ENCODE measurements at regions not wholly inside any gene's neighbourhood (a gene's known extent, or its start where the extent isn't known, plus 50 kb on each side); places are given as distances from the start of the nearest gene placed in this dataset.

DNA sequence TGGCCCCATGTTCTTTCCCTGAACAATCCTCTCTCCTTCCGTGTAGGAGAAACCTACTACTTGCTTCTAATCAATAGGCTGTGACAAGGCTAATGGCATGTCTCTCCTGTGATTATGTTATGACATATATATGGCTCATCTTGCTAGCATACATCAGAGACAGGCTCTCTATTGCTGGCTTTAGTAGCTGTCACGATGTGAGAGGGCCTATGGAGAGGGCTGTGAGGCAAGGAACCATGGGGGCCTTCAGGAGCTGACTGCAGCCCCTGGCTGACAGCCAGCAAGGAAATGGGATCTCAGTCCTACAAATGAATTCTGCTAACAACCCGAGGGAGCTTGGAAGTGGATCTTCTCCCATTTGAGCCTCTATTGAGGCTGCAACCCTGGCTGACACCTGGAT lies 96.3 kb downstream of the EOMES start:
- peaks cover 5% of the 10 kb centered on the region for H3K9me3 Mint-ChIP-seq (ENCODE audit: unreplicated experiment)
- peaks cover 41% of the 10 kb centered on the region for H3K4me1 Mint-ChIP-seq (ENCODE audit: unreplicated experiment)
- DNase-seq (ENCODE audit: extremely low spot score, unreplicated experiment): no peak
- H3K4me3 Mint-ChIP-seq (ENCODE audit: unreplicated experiment): no peak overlapping the region
- TF ChIP-seq, protein P1, sequence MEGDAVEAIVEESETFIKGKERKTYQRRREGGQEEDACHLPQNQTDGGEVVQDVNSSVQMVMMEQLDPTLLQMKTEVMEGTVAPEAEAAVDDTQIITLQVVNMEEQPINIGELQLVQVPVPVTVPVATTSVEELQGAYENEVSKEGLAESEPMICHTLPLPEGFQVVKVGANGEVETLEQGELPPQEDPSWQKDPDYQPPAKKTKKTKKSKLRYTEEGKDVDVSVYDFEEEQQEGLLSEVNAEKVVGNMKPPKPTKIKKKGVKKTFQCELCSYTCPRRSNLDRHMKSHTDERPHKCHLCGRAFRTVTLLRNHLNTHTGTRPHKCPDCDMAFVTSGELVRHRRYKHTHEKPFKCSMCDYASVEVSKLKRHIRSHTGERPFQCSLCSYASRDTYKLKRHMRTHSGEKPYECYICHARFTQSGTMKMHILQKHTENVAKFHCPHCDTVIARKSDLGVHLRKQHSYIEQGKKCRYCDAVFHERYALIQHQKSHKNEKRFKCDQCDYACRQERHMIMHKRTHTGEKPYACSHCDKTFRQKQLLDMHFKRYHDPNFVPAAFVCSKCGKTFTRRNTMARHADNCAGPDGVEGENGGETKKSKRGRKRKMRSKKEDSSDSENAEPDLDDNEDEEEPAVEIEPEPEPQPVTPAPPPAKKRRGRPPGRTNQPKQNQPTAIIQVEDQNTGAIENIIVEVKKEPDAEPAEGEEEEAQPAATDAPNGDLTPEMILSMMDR (IDR thresholded peaks at IDR 0.05): no peak
- no peaks in the 10 kb centered on the region for H3K27me3 Mint-ChIP-seq (ENCODE audit: unreplicated experiment)
- H3K36me3 Mint-ChIP-seq (ENCODE audit: unreplicated experiment): no peaks in the 10 kb centered on the region
- H3K27ac Mint-ChIP-seq (ENCODE audit: unreplicated experiment): peak overlapping the region; percentile 25

DNA sequence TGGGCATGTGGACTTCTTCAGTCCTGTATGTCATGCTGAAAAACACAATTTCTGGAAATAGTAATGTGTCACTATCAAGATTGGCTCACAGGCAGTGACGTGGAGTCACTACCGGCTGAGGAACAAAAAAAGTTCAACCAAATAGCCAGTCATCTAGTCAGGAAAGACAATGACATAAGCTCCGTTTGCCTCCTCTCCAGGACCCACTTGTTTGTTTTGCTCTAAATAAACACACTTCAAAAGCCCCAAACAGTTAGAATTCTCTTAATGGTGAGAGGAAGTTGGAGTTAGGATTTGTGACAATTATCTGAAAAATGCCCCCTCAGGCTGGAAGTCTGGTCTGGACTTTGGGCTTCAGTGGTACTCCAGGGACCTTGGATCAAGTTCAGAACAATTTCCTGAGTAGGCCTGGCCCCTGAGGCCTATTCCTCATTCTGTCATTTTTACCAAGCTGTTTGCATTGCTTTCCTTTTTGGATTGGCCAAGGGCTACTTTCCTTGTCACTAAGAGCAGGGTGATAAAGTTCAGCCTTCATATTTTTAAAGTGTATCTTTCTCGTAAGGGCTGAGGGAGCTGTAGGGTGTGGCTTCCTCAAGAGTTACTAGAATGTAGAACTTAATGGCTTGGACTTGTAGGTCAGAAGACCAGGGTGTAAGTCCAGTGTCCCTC lies 98.9 kb downstream of the EOMES start:
- H3K4me1 Mint-ChIP-seq (ENCODE audit: unreplicated experiment): peaks cover 30% of the 10 kb centered on the region
- DNase-seq (ENCODE audit: extremely low spot score, unreplicated experiment): no peak
- no peaks in the 10 kb centered on the region for H3K36me3 Mint-ChIP-seq (ENCODE audit: unreplicated experiment)
- H3K27ac Mint-ChIP-seq (ENCODE audit: unreplicated experiment): peak overlapping the region; percentile 82
- H3K27me3 Mint-ChIP-seq (ENCODE audit: unreplicated experiment): no peaks in the 10 kb centered on the region
- TF ChIP-seq, protein P1 (IDR thresholded peaks at IDR 0.05): no peak
- no peak overlapping the region for H3K4me3 Mint-ChIP-seq (ENCODE audit: unreplicated experiment)
- H3K9me3 Mint-ChIP-seq (ENCODE audit: unreplicated experiment): peaks cover 7% of the 10 kb centered on the region

DNA sequence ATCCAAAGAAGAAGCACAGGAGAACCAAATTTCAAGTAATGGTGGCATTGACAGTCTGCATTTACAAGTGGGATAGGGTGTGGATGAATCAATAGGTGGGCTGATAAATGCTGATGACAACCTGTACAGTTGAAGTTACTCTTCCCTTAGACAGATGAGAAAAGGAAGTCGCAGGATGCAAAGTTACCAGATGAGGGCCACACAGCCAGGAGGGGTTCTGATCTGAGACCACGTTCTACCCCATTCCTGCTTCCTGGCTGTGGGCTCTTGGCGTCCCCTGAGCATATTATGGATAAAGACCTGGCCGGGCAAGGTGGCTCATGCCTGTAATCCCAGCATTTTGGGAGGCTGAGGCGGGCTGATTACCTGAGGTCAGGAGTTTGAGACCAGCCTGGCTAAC lies 104.6 kb downstream of the EOMES start:
- DNase-seq (ENCODE audit: extremely low spot score, unreplicated experiment): no peak
- Mint-ChIP-seq H3K27me3 (ENCODE audit: unreplicated experiment) (no peaks in the 10 kb centered on the region), H3K36me3 (ENCODE audit: unreplicated experiment) (peaks cover 3% of the 10 kb centered on the region), H3K4me1 (ENCODE audit: unreplicated experiment) (peaks cover 19% of the 10 kb centered on the region), H3K9me3 (ENCODE audit: unreplicated experiment) (peaks cover 15% of the 10 kb centered on the region), H3K4me3 (ENCODE audit: unreplicated experiment) (no peak overlapping the region), H3K27ac (ENCODE audit: unreplicated experiment) (peak overlapping the region; percentile 31)
- TF ChIP-seq, protein P1 (IDR thresholded peaks at IDR 0.05): no peak

DNA sequence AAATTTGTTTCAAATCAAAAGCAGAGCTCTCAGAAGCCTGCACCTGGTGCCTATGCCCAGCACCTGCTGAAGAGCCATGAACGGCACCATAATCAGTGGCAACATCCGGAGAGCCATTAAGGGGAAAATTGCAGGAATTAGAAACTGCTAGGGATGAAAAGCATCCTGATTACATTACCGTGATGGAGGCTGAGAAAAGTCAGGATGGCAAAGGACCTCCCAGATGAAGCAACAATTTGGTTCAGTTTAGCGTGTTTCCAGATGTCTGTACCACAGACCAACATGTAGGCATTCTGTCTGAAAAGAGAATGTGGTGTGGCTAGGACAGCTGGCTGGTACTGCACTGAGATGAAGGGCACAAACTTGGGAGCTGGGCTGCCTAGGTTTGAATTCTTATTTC lies 106.1 kb downstream of the EOMES start:
- H3K9me3 Mint-ChIP-seq (ENCODE audit: unreplicated experiment): peaks cover 11% of the 10 kb centered on the region
- H3K27ac Mint-ChIP-seq (ENCODE audit: unreplicated experiment): no peak overlapping the region
- H3K27me3 Mint-ChIP-seq (ENCODE audit: unreplicated experiment): no peaks in the 10 kb centered on the region
- DNase-seq (ENCODE audit: extremely low spot score, unreplicated experiment): no peak
- TF ChIP-seq, protein P1 (IDR thresholded peaks at IDR 0.05): no peak
- H3K36me3 Mint-ChIP-seq (ENCODE audit: unreplicated experiment): peaks cover 3% of the 10 kb centered on the region
- H3K4me3 Mint-ChIP-seq (ENCODE audit: unreplicated experiment): no peak overlapping the region
- H3K4me1 Mint-ChIP-seq (ENCODE audit: unreplicated experiment): peaks cover 26% of the 10 kb centered on the region

DNA sequence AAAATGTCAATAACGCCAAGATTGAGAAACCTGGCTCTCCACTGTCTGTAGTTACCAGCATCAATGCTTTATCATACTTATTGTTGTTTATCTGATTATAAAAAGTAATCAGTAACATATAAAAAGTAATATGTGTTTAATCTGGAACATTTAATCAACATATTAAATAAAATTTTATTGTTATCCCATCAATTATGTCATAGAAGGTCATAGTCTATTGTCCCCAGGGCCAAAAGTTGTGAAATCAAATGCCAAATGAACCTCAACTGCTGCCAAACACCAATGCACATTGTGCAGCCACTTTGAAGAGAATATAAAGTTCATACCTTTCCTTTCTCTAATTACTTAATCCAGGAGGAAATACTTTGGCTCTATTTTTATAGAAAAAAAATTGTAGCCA lies 106.6 kb downstream of the EOMES start:
- H3K27me3 Mint-ChIP-seq (ENCODE audit: unreplicated experiment): no peaks in the 10 kb centered on the region
- TF ChIP-seq, protein P1 (IDR thresholded peaks at IDR 0.05): no peak
- no peak overlapping the region for H3K4me3 Mint-ChIP-seq (ENCODE audit: unreplicated experiment)
- no peak overlapping the region for H3K27ac Mint-ChIP-seq (ENCODE audit: unreplicated experiment)
- peaks cover 7% of the 10 kb centered on the region for H3K9me3 Mint-ChIP-seq (ENCODE audit: unreplicated experiment)
- H3K4me1 Mint-ChIP-seq (ENCODE audit: unreplicated experiment): peaks cover 30% of the 10 kb centered on the region
- no peak for DNase-seq (ENCODE audit: extremely low spot score, unreplicated experiment)
- peaks cover 3% of the 10 kb centered on the region for H3K36me3 Mint-ChIP-seq (ENCODE audit: unreplicated experiment)

All from osteocyte (in vitro differentiated cells).